H1 (cell line): ENCODE measurements at regions not wholly inside any gene's neighbourhood (a gene's known extent, or its start where the extent isn't known, plus 50 kb on each side); places are given as distances from the start of the nearest gene placed in this dataset.

Source experiments
- CTCF ChIA-PET: fragments of 300-600 bp; sonication (Branson Sonifier 250); formaldehyde crosslinking; loops from one replicate; lab custom pipeline; 2021; ENCODE audit not compliant: partially characterized antibody; lab: Charles Lee
- POLR2A ChIA-PET: fragments of 300-600 bp; sonication (Branson Sonifier 250); formaldehyde crosslinking; loops from one replicate; lab custom pipeline; 2021; ENCODE audit warnings: inconsistent platforms; ENCODE audit not compliant: partially characterized antibody; lab: Charles Lee
- DNase-seq, 2 experiments: peaks; one replicate each; pipeline versions ENCODE4 v3.0.0 to v3.0.0-alpha.2; 2010 to 2022; ENCODE audit warnings: low spot score in 2 of 2, low read depth in 1 of 2, mixed read lengths in 1 of 2
- FAIRE-seq: peaks from 2 replicates; lab custom pipeline; 2011; peaks lifted over from hg19 to GRCh38; lab: Jason Lieb, UNC
- H2AFZ ChIP-seq: 2 replicates; pipeline ENCODE4 v1.8.1; 2012; ENCODE audit warnings: low read length, inconsistent platforms
- H2AK5ac ChIP-seq: 2 replicates; pipeline ENCODE4 v1.6.1; 2013; ENCODE audit warnings: low read depth, low read length
- H2BK120ac ChIP-seq: replicated peaks from 2 replicates; pipeline ENCODE3; 2013; ENCODE audit warnings: low read depth, low read length, inconsistent platforms
- H2BK12ac ChIP-seq: 2 replicates; pipeline ENCODE4 v1.6.1; 2013; ENCODE audit warnings: low read depth, low read length
- H2BK15ac ChIP-seq: 2 replicates; pipeline ENCODE4 v1.6.1; 2013; ENCODE audit warnings: low read length
- H2BK20ac ChIP-seq: 2 replicates; pipeline ENCODE4 v1.6.1; 2013; ENCODE audit warnings: low read length
- H2BK5ac ChIP-seq: 2 replicates; pipeline ENCODE4 v1.6.1; 2013; ENCODE audit warnings: low read depth, low read length
- H3K14ac ChIP-seq: 2 replicates; pipeline ENCODE4 v1.6.1; 2013; ENCODE audit warnings: inconsistent platforms; ENCODE audit not compliant: insufficient read length
- H3K18ac ChIP-seq: 2 replicates; pipeline ENCODE4 v1.6.1; 2013; ENCODE audit warnings: low read length; ENCODE audit errors: extremely low read depth
- H3K23ac ChIP-seq: 2 replicates; pipeline ENCODE4 v1.6.1; 2013; ENCODE audit warnings: inconsistent platforms; ENCODE audit not compliant: insufficient read length
- H3K23me2 ChIP-seq: 2 replicates; pipeline ENCODE4 v1.6.1; 2013; ENCODE audit warnings: low read depth, low read length
- H3K27ac ChIP-seq: 2 replicates; pipeline ENCODE4 v1.6.1; 2011; ENCODE audit warnings: low read depth, low read length, inconsistent platforms
- H3K27me3 ChIP-seq, 4 experiments: replicated peaks in 1 of 4; 1 replicate in 1 of 4; 2 replicates in 3 of 4; pipeline versions ENCODE4 v1.6.1 to v1.8.1; 2011 to 2013; ENCODE audit warnings: low read length in 3 of 4, mild to moderate bottlenecking in 3 of 4, inconsistent platforms in 2 of 4, mixed read lengths in 2 of 4, moderate library complexity in 1 of 4; ENCODE audit not compliant: control insufficient read depth in 3 of 4, insufficient read depth in 3 of 4; ENCODE audit errors: extremely low read depth in 1 of 4
- H3K36me3 ChIP-seq, 4 experiments: 2 replicates each; pipeline versions ENCODE4 v1.6.1 to v1.8.1; 2011 to 2013; ENCODE audit warnings: mild to moderate bottlenecking in 4 of 4, low read length in 3 of 4, moderate library complexity in 2 of 4, control low read depth in 1 of 4, inconsistent platforms in 1 of 4; ENCODE audit not compliant: insufficient read depth in 4 of 4, control insufficient read depth in 2 of 4
- H3K4ac ChIP-seq: replicated peaks from 2 replicates; pipeline ENCODE3; 2013; ENCODE audit warnings: low read length, low read depth, mixed read lengths, inconsistent platforms; ENCODE audit not compliant: insufficient read length
- H3K4me1 ChIP-seq, 4 experiments: replicated peaks in 1 of 4; 1 replicate in 1 of 4; 2 replicates in 3 of 4; pipeline versions ENCODE4 v1.6.1 to v1.8.1; 2011 to 2013; ENCODE audit warnings: low read length in 3 of 4, inconsistent platforms in 2 of 4, mixed read lengths in 1 of 4; ENCODE audit not compliant: insufficient read depth in 4 of 4, control insufficient read depth in 3 of 4
- H3K4me2 ChIP-seq, 2 experiments: 2 replicates each; pipeline versions ENCODE4 v1.6.1 to v1.8.1; 2011 to 2013; ENCODE audit warnings: low read depth in 2 of 2, low read length in 2 of 2, control low read depth in 1 of 2, inconsistent platforms in 1 of 2, mild to moderate bottlenecking in 1 of 2; ENCODE audit not compliant: insufficient read depth in 1 of 2
- H3K4me3 ChIP-seq, 4 experiments: fragments of 200-600, 300-600 bp in 1 of 4; sonication (generic), shearing (Covaris generic), sonication (Bioruptor Twin) in 1 of 4; 2 replicates each; pipeline versions ENCODE4 v1.5.1 to v1.8.1; 2011 to 2016; ENCODE audit warnings: low read length in 4 of 4, low read depth in 3 of 4, control low read depth in 2 of 4, inconsistent platforms in 2 of 4, mild to moderate bottlenecking in 2 of 4, mixed read lengths in 1 of 4, moderate library complexity in 1 of 4; ENCODE audit not compliant: insufficient read depth in 2 of 4; ENCODE audit errors: extremely low read depth in 1 of 4
- H3K56ac ChIP-seq: replicated peaks from 2 replicates; pipeline ENCODE3; 2013; ENCODE audit warnings: low read depth, mild to moderate bottlenecking, mixed read lengths, low read length, inconsistent platforms; ENCODE audit not compliant: insufficient read length
- H3K79me1 ChIP-seq: 2 replicates; pipeline ENCODE4 v1.6.1; 2013; ENCODE audit warnings: low read depth, low read length, control low read depth
- H3K79me2 ChIP-seq, 2 experiments: 2 replicates each; pipeline versions ENCODE4 v1.6.1 to v1.8.1; 2012 to 2013; ENCODE audit warnings: low read length in 2 of 2, mild to moderate bottlenecking in 2 of 2, inconsistent platforms in 1 of 2; ENCODE audit not compliant: insufficient read depth in 2 of 2, control insufficient read depth in 1 of 2
- H3K9ac ChIP-seq, 4 experiments: replicated peaks in 1 of 4; 1 replicate in 1 of 4; 2 replicates in 3 of 4; pipeline versions ENCODE4 v1.6.1 to v1.8.1; 2011 to 2013; ENCODE audit warnings: low read depth in 3 of 4, low read length in 3 of 4, control low read depth in 2 of 4, mild to moderate bottlenecking in 2 of 4, moderate library complexity in 2 of 4, inconsistent platforms in 1 of 4; ENCODE audit errors: extremely low read depth in 1 of 4
- H3K9me3 ChIP-seq, 2 experiments: 2 replicates each; pipeline versions ENCODE4 v1.6.1 to v1.8.1; 2012 to 2013; ENCODE audit warnings: mild to moderate bottlenecking in 2 of 2, moderate library complexity in 2 of 2, control low read depth in 1 of 2, inconsistent platforms in 1 of 2, low read depth in 1 of 2, low read length in 1 of 2, mixed read lengths in 1 of 2; ENCODE audit not compliant: insufficient read depth in 2 of 2
- H4K20me1 ChIP-seq, 2 experiments: replicated peaks in 1 of 2; 2 replicates each; pipeline versions ENCODE3 to v1.8.1; 2011 to 2013; ENCODE audit warnings: inconsistent platforms in 2 of 2, low read length in 2 of 2, mild to moderate bottlenecking in 1 of 2; ENCODE audit not compliant: insufficient read depth in 2 of 2, control insufficient read depth in 1 of 2
- H4K5ac ChIP-seq: 2 replicates; pipeline ENCODE4 v1.6.1; 2013; ENCODE audit warnings: low read length, low read depth, mixed read lengths, inconsistent platforms; ENCODE audit not compliant: insufficient read length
- H4K8ac ChIP-seq: 2 replicates; pipeline ENCODE4 v1.8.0; 2013; ENCODE audit warnings: mild to moderate bottlenecking, moderate library complexity, low read length, inconsistent platforms; ENCODE audit not compliant: insufficient read depth; ENCODE audit errors: extremely low read depth
- H4K91ac ChIP-seq: replicated peaks from 2 replicates; pipeline ENCODE3; 2013; ENCODE audit warnings: low read length, mixed read lengths, inconsistent platforms; ENCODE audit not compliant: insufficient read length
- ASH2L ChIP-seq: fragments of 200-600, 300-600 bp; sonication (generic); IDR thresholded peaks from one replicate; pipeline ENCODE4 v1.7.1; 2017; ENCODE audit warnings: low read length
- CBX5 ChIP-seq: fragments of 300-800, 300-1000 bp; sonication (generic); IDR thresholded peaks from 2 replicates; pipeline ENCODE4 v1.7.1; 2016; ENCODE audit warnings: antibody characterized with exemption, low read length, low read depth
- GABPA ChIP-seq: IDR thresholded peaks from 2 replicates; pipeline ENCODE4 v1.6.1; 2011; ENCODE audit warnings: mild to moderate bottlenecking, low read length, moderate library complexity, borderline replicate concordance; ENCODE audit not compliant: insufficient read depth
- KDM5A ChIP-seq: fragments of 200-600 bp; IDR thresholded peaks from 2 replicates; pipeline ENCODE4 v1.7.1; 2012; ENCODE audit warnings: mild to moderate bottlenecking, low read length, inconsistent platforms, mixed read lengths
- RAD21 ChIP-seq, 2 experiments: IDR thresholded peaks in 1 of 2; conservative IDR thresholded peaks in 1 of 2; 2 replicates each; pipeline ENCODE4 v1.6.1; 2011; ENCODE audit warnings: low read depth in 2 of 2, low read length in 2 of 2, improper control_type of control experiment in 1 of 2, inconsistent platforms in 1 of 2, mild to moderate bottlenecking in 1 of 2, moderate library complexity in 1 of 2
- TAF1 ChIP-seq: IDR thresholded peaks from 2 replicates; pipeline ENCODE4 v1.6.1; 2011; ENCODE audit warnings: mild to moderate bottlenecking, low read depth, low read length
- USF2 ChIP-seq: IDR thresholded peaks from 2 replicates; pipeline ENCODE4 v1.6.1; 2011; ENCODE audit warnings: low read length, improper control_type of control experiment
- WGBS, 2 experiments: shearing (Covaris generic) in 1 of 2; methylation state at CpG; one replicate each; pipeline versions ENCODE4 v1.1.6 to v1.1.7; 2013 to 2015; ENCODE audit warnings: low lambda C conversion rate in 2 of 2, mixed read lengths in 2 of 2, inconsistent platforms in 1 of 2, low coverage in 1 of 2, missing lambda C conversion rate in 1 of 2; ENCODE audit not compliant: insufficient replicate concordance in 2 of 2, insufficient coverage in 1 of 2, insufficient read length in 1 of 2; ENCODE audit errors: extremely low coverage in 1 of 2, missing lambda C conversion rate in 1 of 2; 5-methylcytosine and 5-hydroxymethylcytosine counted together

- Histone ChIP-seq H2BK120ac (no peak overlapping the region), H4K5ac (no peak overlapping the region), H4K91ac (no peak overlapping the region), H3K9ac (no peak overlapping the region), H3K79me2 (no peaks in the 10 kb centered on the region), H3K27ac (no peak overlapping the region), H3K14ac (no peak overlapping the region), H2AK5ac (no peak overlapping the region), H3K9me3 (peaks cover 7 to 9% of the 10 kb centered on the region in 2 experiments; a peak in 2 of 4 replicates), H2BK15ac (no peak overlapping the region), H2BK20ac (no peak overlapping the region), H3K23ac (no peak overlapping the region), H4K8ac (no peak overlapping the region), H3K56ac (no peak overlapping the region), H2AFZ (no peak overlapping the region), H2BK5ac (no peak overlapping the region), H3K4me1 (no peaks in the 10 kb centered on the region), H4K20me1 (no peaks in the 10 kb centered on the region), H3K27me3 (no peaks in the 10 kb centered on the region), H3K4me3 (no peak overlapping the region), H3K36me3 (no peaks in the 10 kb centered on the region), H2BK12ac (no peak overlapping the region), H3K4ac (no peak overlapping the region), H3K4me2 (no peak overlapping the region), H3K79me1 (no peaks in the 10 kb centered on the region), H3K23me2 (no peaks in the 10 kb centered on the region), H3K18ac (no peak overlapping the region)
- TF ChIP-seq USF2 (no peak), CBX5 (no peak), ASH2L (no peak), RAD21 (IDR thresholded peaks at IDR 0.05 in 1 of 2, conservative IDR thresholded peaks at IDR 0.05 in 1 of 2; ENCODE audit: low read depth in 2 of 2, low read length in 2 of 2) (no peak), GABPA (no peak), KDM5A (no peak), TAF1 (no peak)
- ChIA-PET POLR2A (no interaction called here), CTCF (no interaction called here)
- DNase-seq (no peak), FAIRE-seq (no peak)
- 100% methylated on average over 1 of the region's 1 CpG; no CpG with 5 or more reads in 1 of the 2 experiments for WGBS, 2 experiments
These were observed 359.1 kb downstream of the ANKRD7 start for GRCh38 chr7:118583641-118584040.
